GM12892 (cell line): ENCODE measurements at regions not wholly inside any gene's neighbourhood (a gene's known extent, or its start where the extent isn't known, plus 50 kb on each side); places are given as distances from the start of the nearest gene placed in this dataset.

Experiments used
- POLR2A ChIP-seq: IDR thresholded peaks from 2 replicates; pipeline ENCODE4 v1.6.1; 2011; ENCODE audit warnings: low read depth, low read length, control low read depth
- POLR2AphosphoS5 ChIP-seq: IDR thresholded peaks from 2 replicates; pipeline ENCODE4 v1.6.1; 2011; ENCODE audit warnings: low read depth, low read length, control low read depth
- TAF1 ChIP-seq: IDR thresholded peaks from 2 replicates; pipeline ENCODE4 v1.6.1; 2011; ENCODE audit warnings: low read depth, mild to moderate bottlenecking, control low read depth, low read length, borderline replicate concordance

- no peak for TF ChIP-seq POLR2A
- no peak for TF ChIP-seq POLR2AphosphoS5
- TF ChIP-seq TAF1 = no peak
These were observed 1783.5 kb upstream of the WWC1 start for GRCh38 chr5:166507810-166508425.
